ENCODE measurements at regions not wholly inside any gene's neighbourhood (a gene's known extent, or its start where the extent isn't known, plus 50 kb on each side); places are given as distances from the start of the nearest gene placed in this dataset.

DNA sequence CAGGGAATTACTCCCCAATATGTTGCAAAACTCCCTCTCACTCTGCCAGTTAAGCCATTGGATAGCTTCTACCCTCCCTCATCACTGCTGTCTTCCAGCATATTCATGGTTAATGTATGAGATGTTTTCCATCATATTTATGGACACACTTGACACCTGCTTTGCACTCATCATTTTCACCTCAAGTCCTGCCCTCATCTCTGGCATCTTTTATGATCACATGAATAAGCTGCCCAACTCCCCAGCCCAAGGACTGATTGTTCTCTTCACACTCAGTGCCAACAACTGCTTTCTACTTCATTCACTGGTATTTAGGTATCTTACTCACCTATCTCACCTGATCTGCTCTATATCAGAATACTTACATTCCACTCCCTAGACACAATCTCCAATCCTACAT lies 131.1 kb upstream of the TTC29 start:
- TF ChIP-seq, protein P1, sequence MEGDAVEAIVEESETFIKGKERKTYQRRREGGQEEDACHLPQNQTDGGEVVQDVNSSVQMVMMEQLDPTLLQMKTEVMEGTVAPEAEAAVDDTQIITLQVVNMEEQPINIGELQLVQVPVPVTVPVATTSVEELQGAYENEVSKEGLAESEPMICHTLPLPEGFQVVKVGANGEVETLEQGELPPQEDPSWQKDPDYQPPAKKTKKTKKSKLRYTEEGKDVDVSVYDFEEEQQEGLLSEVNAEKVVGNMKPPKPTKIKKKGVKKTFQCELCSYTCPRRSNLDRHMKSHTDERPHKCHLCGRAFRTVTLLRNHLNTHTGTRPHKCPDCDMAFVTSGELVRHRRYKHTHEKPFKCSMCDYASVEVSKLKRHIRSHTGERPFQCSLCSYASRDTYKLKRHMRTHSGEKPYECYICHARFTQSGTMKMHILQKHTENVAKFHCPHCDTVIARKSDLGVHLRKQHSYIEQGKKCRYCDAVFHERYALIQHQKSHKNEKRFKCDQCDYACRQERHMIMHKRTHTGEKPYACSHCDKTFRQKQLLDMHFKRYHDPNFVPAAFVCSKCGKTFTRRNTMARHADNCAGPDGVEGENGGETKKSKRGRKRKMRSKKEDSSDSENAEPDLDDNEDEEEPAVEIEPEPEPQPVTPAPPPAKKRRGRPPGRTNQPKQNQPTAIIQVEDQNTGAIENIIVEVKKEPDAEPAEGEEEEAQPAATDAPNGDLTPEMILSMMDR (IDR thresholded peaks at IDR 0.05), result no peak
- no peak for TF ChIP-seq POLR2AphosphoS5 (IDR thresholded peaks at IDR 0.05)
